ENCODE measurements at regions not wholly inside any gene's neighbourhood (a gene's known extent, or its start where the extent isn't known, plus 50 kb on each side); places are given as distances from the start of the nearest gene placed in this dataset.

GRCh38 chr2:240319855-240320203 lies 115.6 kb upstream of the GPC1 start:
- no peak for TF ChIP-seq POLR2A (IDR thresholded peaks at IDR 0.05)
- TF ChIP-seq CTCF (IDR thresholded peaks at IDR 0.05), result no peak
